GM23338 (cell line): ENCODE measurements at regions not wholly inside any gene's neighbourhood (a gene's known extent, or its start where the extent isn't known, plus 50 kb on each side); places are given as distances from the start of the nearest gene placed in this dataset.

Experiments
- ATAC-seq: fragments of 200-7000 bp; cut with Tn5 transposase; 3 replicates; pipeline ENCODE4 v1.9.1; 2020
- DNase-seq: peaks from one replicate; pipeline ENCODE4 v3.0.0-alpha.2; 2015; ENCODE audit warnings: low spot score
- H2AFZ ChIP-seq: fragments of 200-600 bp; sonication (generic); 2 replicates; pipeline ENCODE4 v1.8.0; 2016; ENCODE audit warnings: antibody characterized with exemption, mild to moderate bottlenecking, moderate library complexity
- H3F3A ChIP-seq: fragments of 200-600 bp; sonication (generic); replicated peaks from 2 replicates; pipeline ENCODE4 v1.8.0; 2017; ENCODE audit warnings: antibody characterized with exemption, mixed run types, low read depth
- H3K27ac ChIP-seq: fragments of 200-600 bp; sonication (generic); 2 replicates; pipeline ENCODE4 v1.6.1; 2016; ENCODE audit warnings: low read depth
- H3K27me3 ChIP-seq: fragments of 200-600 bp; sonication (generic); 2 replicates; pipeline ENCODE4 v1.8.0; 2016; ENCODE audit warnings: mild to moderate bottlenecking, mixed run types, moderate library complexity; ENCODE audit not compliant: insufficient read depth
- H3K36me3 ChIP-seq: fragments of 200-600 bp; sonication (generic); 2 replicates; pipeline ENCODE4 v1.8.0; 2016; ENCODE audit warnings: mild to moderate bottlenecking; ENCODE audit not compliant: insufficient read depth
- H3K4me1 ChIP-seq: fragments of 200-600 bp; sonication (generic); 2 replicates; pipeline ENCODE4 v1.8.0; 2016; ENCODE audit warnings: mild to moderate bottlenecking, moderate library complexity; ENCODE audit not compliant: insufficient read depth
- H3K4me2 ChIP-seq: fragments of 200-600 bp; sonication (generic); 2 replicates; pipeline ENCODE4 v1.7.1; 2017; ENCODE audit warnings: mixed run types
- H3K4me3 ChIP-seq: fragments of 200-600 bp; sonication (generic); 2 replicates; pipeline ENCODE4 v1.6.1; 2016; ENCODE audit warnings: mixed run types
- H3K79me2 ChIP-seq: fragments of 200-600 bp; sonication (generic); replicated peaks from 2 replicates; pipeline ENCODE4 v1.8.0; 2017; ENCODE audit warnings: mild to moderate bottlenecking; ENCODE audit not compliant: insufficient read depth
- H3K9me2 ChIP-seq: fragments of 200-600 bp; sonication (generic); 2 replicates; pipeline ENCODE4 v1.8.0; 2017; ENCODE audit not compliant: insufficient read depth
- H4K20me1 ChIP-seq: fragments of 200-600 bp; sonication (generic); replicated peaks from 2 replicates; pipeline ENCODE4 v1.8.0; 2017; ENCODE audit warnings: mild to moderate bottlenecking; ENCODE audit not compliant: insufficient read depth
- H3K27ac Mint-ChIP-seq: 2 replicates; pipeline ENCODE4 v1.8.0; 2020; ENCODE audit warnings: inconsistent platforms, mild to moderate bottlenecking, moderate library complexity, mixed read lengths
- H3K27me3 Mint-ChIP-seq: 3 replicates; pipeline ENCODE4 v1.8.0; 2022; ENCODE audit warnings: low read depth, mild to moderate bottlenecking, moderate library complexity, mixed read lengths, inconsistent platforms; ENCODE audit not compliant: insufficient read depth, poor library complexity
- H3K36me3 Mint-ChIP-seq: 3 replicates; pipeline ENCODE4 v1.8.0; 2021; ENCODE audit warnings: low read depth, mild to moderate bottlenecking, inconsistent platforms, moderate library complexity, mixed read lengths
- H3K4me1 Mint-ChIP-seq: 3 replicates; pipeline ENCODE4 v1.8.0; 2020; ENCODE audit warnings: mild to moderate bottlenecking, inconsistent platforms, mixed read lengths
- H3K4me3 Mint-ChIP-seq: 3 replicates; pipeline ENCODE4 v1.8.0; 2021; ENCODE audit warnings: moderate library complexity, mild to moderate bottlenecking, inconsistent platforms, mixed read lengths
- H3K9me3 Mint-ChIP-seq: 3 replicates; pipeline ENCODE4 v1.8.0; 2020; ENCODE audit warnings: moderate library complexity, mild to moderate bottlenecking, inconsistent platforms, mixed read lengths
- CREB1 ChIP-seq: fragments of 250-450 bp; sonication (Bioruptor Pico); IDR thresholded peaks from 2 replicates; pipeline ENCODE4 v1.5.0; 2020; ENCODE audit warnings: low read depth, mild to moderate bottlenecking, moderate library complexity
- CTCF ChIP-seq, 2 experiments: fragments of 200-600 bp in 1 of 2; sonication (generic) in 1 of 2; conservative IDR thresholded peaks; 2 replicates each; pipeline versions ENCODE4 v1.5.1 to v1.6.1; 2016 to 2017; ENCODE audit warnings: antibody characterized with exemption in 2 of 2, low read depth in 2 of 2, mild to moderate bottlenecking in 2 of 2, moderate library complexity in 1 of 2
- EZH2 ChIP-seq: fragments of 200-600 bp; sonication (generic); IDR thresholded peaks from one replicate; pipeline ENCODE4 v1.8.0; 2017; ENCODE audit warnings: antibody characterized with exemption, mild to moderate bottlenecking, low read depth; ENCODE audit not compliant: unreplicated experiment
- EZH2phosphoT487 ChIP-seq: fragments of 200-600 bp; sonication (generic); IDR thresholded peaks from one replicate; pipeline ENCODE4 v1.8.1; 2018; ENCODE audit warnings: antibody characterized with exemption; ENCODE audit not compliant: unreplicated experiment
- JUNB ChIP-seq: IDR thresholded peaks from one replicate; pipeline ENCODE4 v1.6.1; 2016; ENCODE audit warnings: antibody characterized with exemption; ENCODE audit not compliant: unreplicated experiment
- NANOG ChIP-seq: IDR thresholded peaks from 2 replicates; pipeline ENCODE4 v1.6.1; 2016; ENCODE audit warnings: antibody characterized with exemption, borderline replicate concordance
- POLR2AphosphoS5 ChIP-seq: IDR thresholded peaks from 2 replicates; pipeline ENCODE4 v1.6.1; 2016; ENCODE audit warnings: antibody characterized with exemption, low read depth
- STAT1 ChIP-seq: IDR thresholded peaks from one replicate; pipeline ENCODE4 v1.6.1; 2016; ENCODE audit warnings: antibody characterized with exemption; ENCODE audit not compliant: unreplicated experiment
- ZNF114 ChIP-seq: fragments of 250-450 bp; sonication (Bioruptor Pico); IDR thresholded peaks from 2 replicates; pipeline ENCODE4 v1.5.0; 2020; ENCODE audit warnings: mild to moderate bottlenecking, moderate library complexity
- ZNF331 ChIP-seq: fragments of 250-450 bp; sonication (Bioruptor Pico); IDR thresholded peaks from 2 replicates; pipeline ENCODE4 v1.5.0; 2020; ENCODE audit warnings: low read depth, mild to moderate bottlenecking, moderate library complexity
- TF ChIP-seq, protein P1 (sequence below): fragments of 250-450 bp; sonication (Bioruptor Pico); IDR thresholded peaks from 2 replicates; pipeline ENCODE4 v1.5.0; 2020; ENCODE audit warnings: mild to moderate bottlenecking, moderate library complexity
- TF ChIP-seq, protein P2 (sequence below): IDR thresholded peaks from one replicate; pipeline ENCODE4 v1.6.1; 2018; ENCODE audit warnings: antibody characterized with exemption; ENCODE audit not compliant: unreplicated experiment
- TF ChIP-seq, protein P3 (sequence below): IDR thresholded peaks from 2 replicates; pipeline ENCODE4 v1.6.1; 2016; ENCODE audit warnings: antibody characterized with exemption

GRCh38 chr11:80462211-80462610 lies 1021.4 kb upstream of the TENM4 start:
- Histone ChIP-seq H3K27ac (no peak overlapping the region), H3K4me3 (no peak overlapping the region), H3K4me1 (0 out of 2 replicates have a peak, but pooled peaks cover 5% of the 10 kb centered on the region), H2AFZ (no peak overlapping the region), H3K4me2 (no peak overlapping the region), H3K27me3 (no peaks in the 10 kb centered on the region), H3F3A (no peaks in the 10 kb centered on the region), H3K9me2 (peaks cover 21% of the 10 kb centered on the region), H3K79me2 (no peaks in the 10 kb centered on the region), H3K36me3 (no peaks in the 10 kb centered on the region), H4K20me1 (no peaks in the 10 kb centered on the region)
- H3K4me1 Mint-ChIP-seq: peaks cover 8% of the 10 kb centered on the region
- no peak overlapping the region for H3K27ac Mint-ChIP-seq
- H3K27me3 Mint-ChIP-seq: peaks cover 3% of the 10 kb centered on the region
- no peak for ATAC-seq
- TF ChIP-seq EZH2 (no peak), POLR2AphosphoS5 (no peak), STAT1 (no peak), EZH2phosphoT487 (no peak), JUNB (no peak), NANOG (no peak), ZNF114 (CRISPR knock-in tag) (no peak), CTCF (conservative IDR thresholded peaks at IDR 0.05; ENCODE audit: low read depth in 2 of 2) (no peak), ZNF331 (CRISPR knock-in tag) (no peak), CREB1 (no peak)
- TF ChIP-seq, protein P1, sequence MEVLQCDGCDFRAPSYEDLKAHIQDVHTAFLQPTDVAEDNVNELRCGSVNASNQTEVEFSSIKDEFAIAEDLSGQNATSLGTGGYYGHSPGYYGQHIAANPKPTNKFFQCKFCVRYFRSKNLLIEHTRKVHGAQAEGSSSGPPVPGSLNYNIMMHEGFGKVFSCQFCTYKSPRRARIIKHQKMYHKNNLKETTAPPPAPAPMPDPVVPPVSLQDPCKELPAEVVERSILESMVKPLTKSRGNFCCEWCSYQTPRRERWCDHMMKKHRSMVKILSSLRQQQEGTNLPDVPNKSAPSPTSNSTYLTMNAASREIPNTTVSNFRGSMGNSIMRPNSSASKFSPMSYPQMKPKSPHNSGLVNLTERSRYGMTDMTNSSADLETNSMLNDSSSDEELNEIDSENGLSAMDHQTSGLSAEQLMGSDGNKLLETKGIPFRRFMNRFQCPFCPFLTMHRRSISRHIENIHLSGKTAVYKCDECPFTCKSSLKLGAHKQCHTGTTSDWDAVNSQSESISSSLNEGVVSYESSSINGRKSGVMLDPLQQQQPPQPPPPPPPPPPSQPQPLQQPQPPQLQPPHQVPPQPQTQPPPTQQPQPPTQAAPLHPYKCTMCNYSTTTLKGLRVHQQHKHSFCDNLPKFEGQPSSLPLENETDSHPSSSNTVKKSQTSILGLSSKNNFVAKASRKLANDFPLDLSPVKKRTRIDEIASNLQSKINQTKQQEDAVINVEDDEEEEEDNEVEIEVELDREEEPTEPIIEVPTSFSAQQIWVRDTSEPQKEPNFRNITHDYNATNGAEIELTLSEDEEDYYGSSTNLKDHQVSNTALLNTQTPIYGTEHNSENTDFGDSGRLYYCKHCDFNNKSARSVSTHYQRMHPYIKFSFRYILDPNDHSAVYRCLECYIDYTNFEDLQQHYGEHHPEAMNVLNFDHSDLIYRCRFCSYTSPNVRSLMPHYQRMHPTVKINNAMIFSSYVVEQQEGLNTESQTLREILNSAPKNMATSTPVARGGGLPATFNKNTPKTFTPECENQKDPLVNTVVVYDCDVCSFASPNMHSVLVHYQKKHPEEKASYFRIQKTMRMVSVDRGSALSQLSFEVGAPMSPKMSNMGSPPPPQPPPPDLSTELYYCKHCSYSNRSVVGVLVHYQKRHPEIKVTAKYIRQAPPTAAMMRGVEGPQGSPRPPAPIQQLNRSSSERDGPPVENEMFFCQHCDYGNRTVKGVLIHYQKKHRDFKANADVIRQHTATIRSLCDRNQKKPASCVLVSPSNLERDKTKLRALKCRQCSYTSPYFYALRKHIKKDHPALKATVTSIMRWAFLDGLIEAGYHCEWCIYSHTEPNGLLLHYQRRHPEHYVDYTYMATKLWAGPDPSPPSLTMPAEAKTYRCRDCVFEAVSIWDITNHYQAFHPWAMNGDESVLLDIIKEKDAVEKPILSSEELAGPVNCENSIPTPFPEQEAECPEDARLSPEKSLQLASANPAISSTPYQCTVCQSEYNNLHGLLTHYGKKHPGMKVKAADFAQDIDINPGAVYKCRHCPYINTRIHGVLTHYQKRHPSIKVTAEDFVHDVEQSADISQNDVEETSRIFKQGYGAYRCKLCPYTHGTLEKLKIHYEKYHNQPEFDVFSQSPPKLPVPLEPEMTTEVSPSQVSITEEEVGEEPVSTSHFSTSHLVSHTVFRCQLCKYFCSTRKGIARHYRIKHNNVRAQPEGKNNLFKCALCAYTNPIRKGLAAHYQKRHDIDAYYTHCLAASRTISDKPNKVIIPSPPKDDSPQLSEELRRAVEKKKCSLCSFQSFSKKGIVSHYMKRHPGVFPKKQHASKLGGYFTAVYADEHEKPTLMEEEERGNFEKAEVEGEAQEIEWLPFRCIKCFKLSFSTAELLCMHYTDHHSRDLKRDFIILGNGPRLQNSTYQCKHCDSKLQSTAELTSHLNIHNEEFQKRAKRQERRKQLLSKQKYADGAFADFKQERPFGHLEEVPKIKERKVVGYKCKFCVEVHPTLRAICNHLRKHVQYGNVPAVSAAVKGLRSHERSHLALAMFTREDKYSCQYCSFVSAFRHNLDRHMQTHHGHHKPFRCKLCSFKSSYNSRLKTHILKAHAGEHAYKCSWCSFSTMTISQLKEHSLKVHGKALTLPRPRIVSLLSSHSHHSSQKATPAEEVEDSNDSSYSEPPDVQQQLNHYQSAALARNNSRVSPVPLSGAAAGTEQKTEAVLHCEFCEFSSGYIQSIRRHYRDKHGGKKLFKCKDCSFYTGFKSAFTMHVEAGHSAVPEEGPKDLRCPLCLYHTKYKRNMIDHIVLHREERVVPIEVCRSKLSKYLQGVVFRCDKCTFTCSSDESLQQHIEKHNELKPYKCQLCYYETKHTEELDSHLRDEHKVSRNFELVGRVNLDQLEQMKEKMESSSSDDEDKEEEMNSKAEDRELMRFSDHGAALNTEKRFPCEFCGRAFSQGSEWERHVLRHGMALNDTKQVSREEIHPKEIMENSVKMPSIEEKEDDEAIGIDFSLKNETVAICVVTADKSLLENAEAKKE (CRISPR knock-in tag): no peak
- TF ChIP-seq, protein P2, sequence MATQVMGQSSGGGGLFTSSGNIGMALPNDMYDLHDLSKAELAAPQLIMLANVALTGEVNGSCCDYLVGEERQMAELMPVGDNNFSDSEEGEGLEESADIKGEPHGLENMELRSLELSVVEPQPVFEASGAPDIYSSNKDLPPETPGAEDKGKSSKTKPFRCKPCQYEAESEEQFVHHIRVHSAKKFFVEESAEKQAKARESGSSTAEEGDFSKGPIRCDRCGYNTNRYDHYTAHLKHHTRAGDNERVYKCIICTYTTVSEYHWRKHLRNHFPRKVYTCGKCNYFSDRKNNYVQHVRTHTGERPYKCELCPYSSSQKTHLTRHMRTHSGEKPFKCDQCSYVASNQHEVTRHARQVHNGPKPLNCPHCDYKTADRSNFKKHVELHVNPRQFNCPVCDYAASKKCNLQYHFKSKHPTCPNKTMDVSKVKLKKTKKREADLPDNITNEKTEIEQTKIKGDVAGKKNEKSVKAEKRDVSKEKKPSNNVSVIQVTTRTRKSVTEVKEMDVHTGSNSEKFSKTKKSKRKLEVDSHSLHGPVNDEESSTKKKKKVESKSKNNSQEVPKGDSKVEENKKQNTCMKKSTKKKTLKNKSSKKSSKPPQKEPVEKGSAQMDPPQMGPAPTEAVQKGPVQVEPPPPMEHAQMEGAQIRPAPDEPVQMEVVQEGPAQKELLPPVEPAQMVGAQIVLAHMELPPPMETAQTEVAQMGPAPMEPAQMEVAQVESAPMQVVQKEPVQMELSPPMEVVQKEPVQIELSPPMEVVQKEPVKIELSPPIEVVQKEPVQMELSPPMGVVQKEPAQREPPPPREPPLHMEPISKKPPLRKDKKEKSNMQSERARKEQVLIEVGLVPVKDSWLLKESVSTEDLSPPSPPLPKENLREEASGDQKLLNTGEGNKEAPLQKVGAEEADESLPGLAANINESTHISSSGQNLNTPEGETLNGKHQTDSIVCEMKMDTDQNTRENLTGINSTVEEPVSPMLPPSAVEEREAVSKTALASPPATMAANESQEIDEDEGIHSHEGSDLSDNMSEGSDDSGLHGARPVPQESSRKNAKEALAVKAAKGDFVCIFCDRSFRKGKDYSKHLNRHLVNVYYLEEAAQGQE: no peak
- TF ChIP-seq, protein P3, sequence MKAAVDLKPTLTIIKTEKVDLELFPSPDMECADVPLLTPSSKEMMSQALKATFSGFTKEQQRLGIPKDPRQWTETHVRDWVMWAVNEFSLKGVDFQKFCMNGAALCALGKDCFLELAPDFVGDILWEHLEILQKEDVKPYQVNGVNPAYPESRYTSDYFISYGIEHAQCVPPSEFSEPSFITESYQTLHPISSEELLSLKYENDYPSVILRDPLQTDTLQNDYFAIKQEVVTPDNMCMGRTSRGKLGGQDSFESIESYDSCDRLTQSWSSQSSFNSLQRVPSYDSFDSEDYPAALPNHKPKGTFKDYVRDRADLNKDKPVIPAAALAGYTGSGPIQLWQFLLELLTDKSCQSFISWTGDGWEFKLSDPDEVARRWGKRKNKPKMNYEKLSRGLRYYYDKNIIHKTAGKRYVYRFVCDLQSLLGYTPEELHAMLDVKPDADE: no peak
- H3K9me3 Mint-ChIP-seq: peaks cover 4% of the 10 kb centered on the region; the same call in 1 of the 3 replicates
- no peak for DNase-seq
- H3K36me3 Mint-ChIP-seq: no peaks in the 10 kb centered on the region; the same call in 2 of the 3 replicates
- no peak overlapping the region for H3K4me3 Mint-ChIP-seq
